GM23338 (cell line): ENCODE measurements at regions not wholly inside any gene's neighbourhood (a gene's known extent, or its start where the extent isn't known, plus 50 kb on each side); places are given as distances from the start of the nearest gene placed in this dataset.

Experiments used
- CREB1 ChIP-seq: fragments of 250-450 bp; sonication (Bioruptor Pico); IDR thresholded peaks from 2 replicates; pipeline ENCODE4 v1.5.0; 2020; ENCODE audit warnings: low read depth, mild to moderate bottlenecking, moderate library complexity
- EZH2 ChIP-seq: fragments of 200-600 bp; sonication (generic); IDR thresholded peaks from one replicate; pipeline ENCODE4 v1.8.0; 2017; ENCODE audit warnings: antibody characterized with exemption, mild to moderate bottlenecking, low read depth; ENCODE audit not compliant: unreplicated experiment
- EZH2phosphoT487 ChIP-seq: fragments of 200-600 bp; sonication (generic); IDR thresholded peaks from one replicate; pipeline ENCODE4 v1.8.1; 2018; ENCODE audit warnings: antibody characterized with exemption; ENCODE audit not compliant: unreplicated experiment
- JUNB ChIP-seq: IDR thresholded peaks from one replicate; pipeline ENCODE4 v1.6.1; 2016; ENCODE audit warnings: antibody characterized with exemption; ENCODE audit not compliant: unreplicated experiment
- NANOG ChIP-seq: IDR thresholded peaks from 2 replicates; pipeline ENCODE4 v1.6.1; 2016; ENCODE audit warnings: antibody characterized with exemption, borderline replicate concordance
- POLR2AphosphoS5 ChIP-seq: IDR thresholded peaks from 2 replicates; pipeline ENCODE4 v1.6.1; 2016; ENCODE audit warnings: antibody characterized with exemption, low read depth
- STAT1 ChIP-seq: IDR thresholded peaks from one replicate; pipeline ENCODE4 v1.6.1; 2016; ENCODE audit warnings: antibody characterized with exemption; ENCODE audit not compliant: unreplicated experiment
- ZNF114 ChIP-seq: fragments of 250-450 bp; sonication (Bioruptor Pico); IDR thresholded peaks from 2 replicates; pipeline ENCODE4 v1.5.0; 2020; ENCODE audit warnings: mild to moderate bottlenecking, moderate library complexity
- ZNF331 ChIP-seq: fragments of 250-450 bp; sonication (Bioruptor Pico); IDR thresholded peaks from 2 replicates; pipeline ENCODE4 v1.5.0; 2020; ENCODE audit warnings: low read depth, mild to moderate bottlenecking, moderate library complexity
- TF ChIP-seq, protein P1 (sequence below), 2 experiments: fragments of 200-600 bp in 1 of 2; sonication (generic) in 1 of 2; conservative IDR thresholded peaks; 2 replicates each; pipeline versions ENCODE4 v1.5.1 to v1.6.1; 2016 to 2017; ENCODE audit warnings: antibody characterized with exemption in 2 of 2, low read depth in 2 of 2, mild to moderate bottlenecking in 2 of 2, moderate library complexity in 1 of 2
- TF ChIP-seq, protein P2 (sequence below): IDR thresholded peaks from one replicate; pipeline ENCODE4 v1.6.1; 2018; ENCODE audit warnings: antibody characterized with exemption; ENCODE audit not compliant: unreplicated experiment
- TF ChIP-seq, protein P3 (sequence below): IDR thresholded peaks from 2 replicates; pipeline ENCODE4 v1.6.1; 2016; ENCODE audit warnings: antibody characterized with exemption
- TF ChIP-seq, protein P4 (sequence below): fragments of 250-450 bp; sonication (Bioruptor Pico); IDR thresholded peaks from 2 replicates; pipeline ENCODE4 v1.5.0; 2020; ENCODE audit warnings: mild to moderate bottlenecking, moderate library complexity

DNA sequence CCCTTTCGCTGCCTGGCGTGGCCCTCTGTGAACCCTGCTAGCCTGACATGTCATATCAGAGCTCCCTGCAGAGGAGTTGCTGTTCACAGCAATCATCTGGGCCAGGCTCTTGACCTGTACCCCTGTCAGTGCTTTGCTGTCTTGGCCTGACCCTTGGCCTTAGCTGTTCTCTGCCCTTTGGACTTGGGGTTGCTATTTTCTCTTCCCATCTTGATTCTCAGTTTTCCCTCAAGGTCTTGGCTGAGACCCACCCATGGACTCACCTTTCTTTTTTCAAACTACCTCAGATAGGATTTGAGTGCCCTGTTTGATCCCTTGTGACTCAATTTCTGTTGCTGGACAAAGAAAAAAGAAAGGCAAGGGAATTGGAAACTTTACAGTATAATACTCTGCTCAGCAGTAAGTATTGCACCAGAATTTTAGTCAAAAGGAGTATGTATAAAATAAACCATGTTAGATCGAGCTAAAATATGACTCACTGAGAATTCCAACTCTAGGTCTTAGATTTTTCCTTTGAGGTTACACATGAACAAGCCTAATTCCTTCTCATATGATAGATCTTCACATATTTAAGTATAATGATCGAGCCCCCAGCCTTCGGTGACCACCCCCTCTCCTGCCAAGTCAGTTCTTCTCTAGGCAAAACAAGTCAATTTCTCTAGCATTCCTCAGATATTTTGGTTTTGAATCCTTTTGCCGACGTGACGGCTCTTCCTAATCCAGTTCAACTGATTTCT lies 110.5 kb downstream of the NGF start:
- TF ChIP-seq, protein P1, sequence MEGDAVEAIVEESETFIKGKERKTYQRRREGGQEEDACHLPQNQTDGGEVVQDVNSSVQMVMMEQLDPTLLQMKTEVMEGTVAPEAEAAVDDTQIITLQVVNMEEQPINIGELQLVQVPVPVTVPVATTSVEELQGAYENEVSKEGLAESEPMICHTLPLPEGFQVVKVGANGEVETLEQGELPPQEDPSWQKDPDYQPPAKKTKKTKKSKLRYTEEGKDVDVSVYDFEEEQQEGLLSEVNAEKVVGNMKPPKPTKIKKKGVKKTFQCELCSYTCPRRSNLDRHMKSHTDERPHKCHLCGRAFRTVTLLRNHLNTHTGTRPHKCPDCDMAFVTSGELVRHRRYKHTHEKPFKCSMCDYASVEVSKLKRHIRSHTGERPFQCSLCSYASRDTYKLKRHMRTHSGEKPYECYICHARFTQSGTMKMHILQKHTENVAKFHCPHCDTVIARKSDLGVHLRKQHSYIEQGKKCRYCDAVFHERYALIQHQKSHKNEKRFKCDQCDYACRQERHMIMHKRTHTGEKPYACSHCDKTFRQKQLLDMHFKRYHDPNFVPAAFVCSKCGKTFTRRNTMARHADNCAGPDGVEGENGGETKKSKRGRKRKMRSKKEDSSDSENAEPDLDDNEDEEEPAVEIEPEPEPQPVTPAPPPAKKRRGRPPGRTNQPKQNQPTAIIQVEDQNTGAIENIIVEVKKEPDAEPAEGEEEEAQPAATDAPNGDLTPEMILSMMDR (conservative IDR thresholded peaks at IDR 0.05; ENCODE audit: low read depth in 2 of 2) = no peak
- TF ChIP-seq CREB1 = no peak
- TF ChIP-seq EZH2 = no peak
- no peak for TF ChIP-seq STAT1
- no peak for TF ChIP-seq EZH2phosphoT487
- no peak for TF ChIP-seq POLR2AphosphoS5
- TF ChIP-seq, protein P2, sequence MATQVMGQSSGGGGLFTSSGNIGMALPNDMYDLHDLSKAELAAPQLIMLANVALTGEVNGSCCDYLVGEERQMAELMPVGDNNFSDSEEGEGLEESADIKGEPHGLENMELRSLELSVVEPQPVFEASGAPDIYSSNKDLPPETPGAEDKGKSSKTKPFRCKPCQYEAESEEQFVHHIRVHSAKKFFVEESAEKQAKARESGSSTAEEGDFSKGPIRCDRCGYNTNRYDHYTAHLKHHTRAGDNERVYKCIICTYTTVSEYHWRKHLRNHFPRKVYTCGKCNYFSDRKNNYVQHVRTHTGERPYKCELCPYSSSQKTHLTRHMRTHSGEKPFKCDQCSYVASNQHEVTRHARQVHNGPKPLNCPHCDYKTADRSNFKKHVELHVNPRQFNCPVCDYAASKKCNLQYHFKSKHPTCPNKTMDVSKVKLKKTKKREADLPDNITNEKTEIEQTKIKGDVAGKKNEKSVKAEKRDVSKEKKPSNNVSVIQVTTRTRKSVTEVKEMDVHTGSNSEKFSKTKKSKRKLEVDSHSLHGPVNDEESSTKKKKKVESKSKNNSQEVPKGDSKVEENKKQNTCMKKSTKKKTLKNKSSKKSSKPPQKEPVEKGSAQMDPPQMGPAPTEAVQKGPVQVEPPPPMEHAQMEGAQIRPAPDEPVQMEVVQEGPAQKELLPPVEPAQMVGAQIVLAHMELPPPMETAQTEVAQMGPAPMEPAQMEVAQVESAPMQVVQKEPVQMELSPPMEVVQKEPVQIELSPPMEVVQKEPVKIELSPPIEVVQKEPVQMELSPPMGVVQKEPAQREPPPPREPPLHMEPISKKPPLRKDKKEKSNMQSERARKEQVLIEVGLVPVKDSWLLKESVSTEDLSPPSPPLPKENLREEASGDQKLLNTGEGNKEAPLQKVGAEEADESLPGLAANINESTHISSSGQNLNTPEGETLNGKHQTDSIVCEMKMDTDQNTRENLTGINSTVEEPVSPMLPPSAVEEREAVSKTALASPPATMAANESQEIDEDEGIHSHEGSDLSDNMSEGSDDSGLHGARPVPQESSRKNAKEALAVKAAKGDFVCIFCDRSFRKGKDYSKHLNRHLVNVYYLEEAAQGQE = no peak
- TF ChIP-seq JUNB = no peak
- TF ChIP-seq, protein P3, sequence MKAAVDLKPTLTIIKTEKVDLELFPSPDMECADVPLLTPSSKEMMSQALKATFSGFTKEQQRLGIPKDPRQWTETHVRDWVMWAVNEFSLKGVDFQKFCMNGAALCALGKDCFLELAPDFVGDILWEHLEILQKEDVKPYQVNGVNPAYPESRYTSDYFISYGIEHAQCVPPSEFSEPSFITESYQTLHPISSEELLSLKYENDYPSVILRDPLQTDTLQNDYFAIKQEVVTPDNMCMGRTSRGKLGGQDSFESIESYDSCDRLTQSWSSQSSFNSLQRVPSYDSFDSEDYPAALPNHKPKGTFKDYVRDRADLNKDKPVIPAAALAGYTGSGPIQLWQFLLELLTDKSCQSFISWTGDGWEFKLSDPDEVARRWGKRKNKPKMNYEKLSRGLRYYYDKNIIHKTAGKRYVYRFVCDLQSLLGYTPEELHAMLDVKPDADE = no peak
- no peak for TF ChIP-seq NANOG
- TF ChIP-seq, protein P4, sequence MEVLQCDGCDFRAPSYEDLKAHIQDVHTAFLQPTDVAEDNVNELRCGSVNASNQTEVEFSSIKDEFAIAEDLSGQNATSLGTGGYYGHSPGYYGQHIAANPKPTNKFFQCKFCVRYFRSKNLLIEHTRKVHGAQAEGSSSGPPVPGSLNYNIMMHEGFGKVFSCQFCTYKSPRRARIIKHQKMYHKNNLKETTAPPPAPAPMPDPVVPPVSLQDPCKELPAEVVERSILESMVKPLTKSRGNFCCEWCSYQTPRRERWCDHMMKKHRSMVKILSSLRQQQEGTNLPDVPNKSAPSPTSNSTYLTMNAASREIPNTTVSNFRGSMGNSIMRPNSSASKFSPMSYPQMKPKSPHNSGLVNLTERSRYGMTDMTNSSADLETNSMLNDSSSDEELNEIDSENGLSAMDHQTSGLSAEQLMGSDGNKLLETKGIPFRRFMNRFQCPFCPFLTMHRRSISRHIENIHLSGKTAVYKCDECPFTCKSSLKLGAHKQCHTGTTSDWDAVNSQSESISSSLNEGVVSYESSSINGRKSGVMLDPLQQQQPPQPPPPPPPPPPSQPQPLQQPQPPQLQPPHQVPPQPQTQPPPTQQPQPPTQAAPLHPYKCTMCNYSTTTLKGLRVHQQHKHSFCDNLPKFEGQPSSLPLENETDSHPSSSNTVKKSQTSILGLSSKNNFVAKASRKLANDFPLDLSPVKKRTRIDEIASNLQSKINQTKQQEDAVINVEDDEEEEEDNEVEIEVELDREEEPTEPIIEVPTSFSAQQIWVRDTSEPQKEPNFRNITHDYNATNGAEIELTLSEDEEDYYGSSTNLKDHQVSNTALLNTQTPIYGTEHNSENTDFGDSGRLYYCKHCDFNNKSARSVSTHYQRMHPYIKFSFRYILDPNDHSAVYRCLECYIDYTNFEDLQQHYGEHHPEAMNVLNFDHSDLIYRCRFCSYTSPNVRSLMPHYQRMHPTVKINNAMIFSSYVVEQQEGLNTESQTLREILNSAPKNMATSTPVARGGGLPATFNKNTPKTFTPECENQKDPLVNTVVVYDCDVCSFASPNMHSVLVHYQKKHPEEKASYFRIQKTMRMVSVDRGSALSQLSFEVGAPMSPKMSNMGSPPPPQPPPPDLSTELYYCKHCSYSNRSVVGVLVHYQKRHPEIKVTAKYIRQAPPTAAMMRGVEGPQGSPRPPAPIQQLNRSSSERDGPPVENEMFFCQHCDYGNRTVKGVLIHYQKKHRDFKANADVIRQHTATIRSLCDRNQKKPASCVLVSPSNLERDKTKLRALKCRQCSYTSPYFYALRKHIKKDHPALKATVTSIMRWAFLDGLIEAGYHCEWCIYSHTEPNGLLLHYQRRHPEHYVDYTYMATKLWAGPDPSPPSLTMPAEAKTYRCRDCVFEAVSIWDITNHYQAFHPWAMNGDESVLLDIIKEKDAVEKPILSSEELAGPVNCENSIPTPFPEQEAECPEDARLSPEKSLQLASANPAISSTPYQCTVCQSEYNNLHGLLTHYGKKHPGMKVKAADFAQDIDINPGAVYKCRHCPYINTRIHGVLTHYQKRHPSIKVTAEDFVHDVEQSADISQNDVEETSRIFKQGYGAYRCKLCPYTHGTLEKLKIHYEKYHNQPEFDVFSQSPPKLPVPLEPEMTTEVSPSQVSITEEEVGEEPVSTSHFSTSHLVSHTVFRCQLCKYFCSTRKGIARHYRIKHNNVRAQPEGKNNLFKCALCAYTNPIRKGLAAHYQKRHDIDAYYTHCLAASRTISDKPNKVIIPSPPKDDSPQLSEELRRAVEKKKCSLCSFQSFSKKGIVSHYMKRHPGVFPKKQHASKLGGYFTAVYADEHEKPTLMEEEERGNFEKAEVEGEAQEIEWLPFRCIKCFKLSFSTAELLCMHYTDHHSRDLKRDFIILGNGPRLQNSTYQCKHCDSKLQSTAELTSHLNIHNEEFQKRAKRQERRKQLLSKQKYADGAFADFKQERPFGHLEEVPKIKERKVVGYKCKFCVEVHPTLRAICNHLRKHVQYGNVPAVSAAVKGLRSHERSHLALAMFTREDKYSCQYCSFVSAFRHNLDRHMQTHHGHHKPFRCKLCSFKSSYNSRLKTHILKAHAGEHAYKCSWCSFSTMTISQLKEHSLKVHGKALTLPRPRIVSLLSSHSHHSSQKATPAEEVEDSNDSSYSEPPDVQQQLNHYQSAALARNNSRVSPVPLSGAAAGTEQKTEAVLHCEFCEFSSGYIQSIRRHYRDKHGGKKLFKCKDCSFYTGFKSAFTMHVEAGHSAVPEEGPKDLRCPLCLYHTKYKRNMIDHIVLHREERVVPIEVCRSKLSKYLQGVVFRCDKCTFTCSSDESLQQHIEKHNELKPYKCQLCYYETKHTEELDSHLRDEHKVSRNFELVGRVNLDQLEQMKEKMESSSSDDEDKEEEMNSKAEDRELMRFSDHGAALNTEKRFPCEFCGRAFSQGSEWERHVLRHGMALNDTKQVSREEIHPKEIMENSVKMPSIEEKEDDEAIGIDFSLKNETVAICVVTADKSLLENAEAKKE = no peak
- no peak for TF ChIP-seq ZNF331 (CRISPR knock-in tag)
- no peak for TF ChIP-seq ZNF114 (CRISPR knock-in tag)
